ENCODE measurements at regions not wholly inside any gene's neighbourhood (a gene's known extent, or its start where the extent isn't known, plus 50 kb on each side); places are given as distances from the start of the nearest gene placed in this dataset.
"Not testable (repeated sequence)": the region's sequence is repeated elsewhere in the genome, so short reads cannot be mapped to it uniquely, and the experiment has no call there.

DNA sequence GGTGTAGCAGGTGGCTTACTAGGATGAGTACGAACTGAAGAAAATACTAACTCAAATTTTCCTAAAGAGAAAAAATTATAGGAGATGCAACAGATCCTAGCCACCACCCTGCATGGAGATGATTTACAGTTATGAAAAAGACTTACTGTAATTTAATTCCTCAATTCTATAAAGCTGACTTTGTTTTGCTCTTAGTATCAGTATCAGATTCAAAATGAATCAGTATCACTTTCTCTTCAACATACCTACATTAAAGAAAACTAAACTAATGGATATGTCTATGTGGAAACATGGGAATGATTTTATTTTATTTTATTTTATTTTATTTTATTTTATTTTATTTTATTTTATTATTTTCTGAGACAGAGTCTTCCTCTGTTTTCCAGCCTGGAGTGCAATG lies 525.8 kb downstream of the NLGN4X start:
- Histone ChIP-seq H3K27me3 (no peaks in the 10 kb centered on the region), H3K4me3 (ENCODE audit: low read depth, low read length) (no peak overlapping the region), H3K36me3 (no peaks in the 10 kb centered on the region), H3K4me1 (no peaks in the 10 kb centered on the region), H3K9me3 (no peaks in the 10 kb centered on the region)
- no peak for DNase-seq
- TF ChIP-seq, protein P1, sequence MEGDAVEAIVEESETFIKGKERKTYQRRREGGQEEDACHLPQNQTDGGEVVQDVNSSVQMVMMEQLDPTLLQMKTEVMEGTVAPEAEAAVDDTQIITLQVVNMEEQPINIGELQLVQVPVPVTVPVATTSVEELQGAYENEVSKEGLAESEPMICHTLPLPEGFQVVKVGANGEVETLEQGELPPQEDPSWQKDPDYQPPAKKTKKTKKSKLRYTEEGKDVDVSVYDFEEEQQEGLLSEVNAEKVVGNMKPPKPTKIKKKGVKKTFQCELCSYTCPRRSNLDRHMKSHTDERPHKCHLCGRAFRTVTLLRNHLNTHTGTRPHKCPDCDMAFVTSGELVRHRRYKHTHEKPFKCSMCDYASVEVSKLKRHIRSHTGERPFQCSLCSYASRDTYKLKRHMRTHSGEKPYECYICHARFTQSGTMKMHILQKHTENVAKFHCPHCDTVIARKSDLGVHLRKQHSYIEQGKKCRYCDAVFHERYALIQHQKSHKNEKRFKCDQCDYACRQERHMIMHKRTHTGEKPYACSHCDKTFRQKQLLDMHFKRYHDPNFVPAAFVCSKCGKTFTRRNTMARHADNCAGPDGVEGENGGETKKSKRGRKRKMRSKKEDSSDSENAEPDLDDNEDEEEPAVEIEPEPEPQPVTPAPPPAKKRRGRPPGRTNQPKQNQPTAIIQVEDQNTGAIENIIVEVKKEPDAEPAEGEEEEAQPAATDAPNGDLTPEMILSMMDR (IDR thresholded peaks at IDR 0.05; ENCODE audit: low read depth, low read length): no peak

DNA sequence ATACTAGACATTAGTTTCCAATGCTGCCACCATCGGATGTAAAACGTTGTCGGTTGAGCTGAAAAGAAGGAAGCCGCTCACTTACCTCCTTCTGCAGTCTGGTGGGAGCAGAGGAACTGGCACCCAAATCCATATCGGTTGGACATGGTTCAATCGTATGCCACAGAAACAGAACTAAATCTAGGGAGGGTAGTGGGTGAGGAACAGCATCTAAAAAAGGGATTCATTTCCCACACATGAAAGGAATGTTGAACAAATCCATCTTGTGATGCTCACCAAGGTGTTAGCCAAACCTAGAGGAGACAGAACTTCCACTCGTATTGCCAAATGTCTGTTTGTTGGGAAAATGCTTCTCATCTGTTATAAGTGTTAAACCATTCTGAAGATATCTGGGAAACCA lies 532.7 kb downstream of the NLGN4X start:
- DNase-seq: no peak
- no peaks in the 10 kb centered on the region for H3K4me1 ChIP-seq
- no peak overlapping the region for H3K4me3 ChIP-seq (ENCODE audit: low read depth, low read length)
- H3K36me3 ChIP-seq: no peaks in the 10 kb centered on the region
- TF ChIP-seq, protein P1 (IDR thresholded peaks at IDR 0.05; ENCODE audit: low read depth, low read length): no peak
- H3K9me3 ChIP-seq: no peaks in the 10 kb centered on the region
- H3K27me3 ChIP-seq: no peaks in the 10 kb centered on the region

DNA sequence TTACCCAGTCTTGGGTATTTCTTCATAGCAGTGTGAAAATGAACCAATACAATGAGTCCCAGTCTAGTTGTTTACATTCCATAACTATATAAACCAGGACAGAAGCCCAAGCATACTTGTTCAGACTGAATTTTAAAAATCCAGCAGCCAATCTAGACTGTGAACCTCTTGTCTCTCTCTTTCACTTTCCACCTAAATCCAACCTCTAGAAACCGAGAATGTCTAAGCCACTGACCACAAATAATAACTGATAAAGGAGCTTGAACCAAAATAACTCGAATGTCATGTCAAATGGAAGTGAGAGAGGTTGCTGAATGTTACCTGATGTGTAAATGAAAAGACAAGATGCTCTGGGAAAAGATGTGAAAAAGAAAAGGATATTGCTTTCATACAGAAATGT lies 544.7 kb downstream of the NLGN4X start:
- no peaks in the 10 kb centered on the region for H3K9me3 ChIP-seq
- no peaks in the 10 kb centered on the region for H3K4me1 ChIP-seq
- no peak for DNase-seq
- TF ChIP-seq, protein P1 (IDR thresholded peaks at IDR 0.05; ENCODE audit: low read depth, low read length): no peak
- H3K36me3 ChIP-seq: no peaks in the 10 kb centered on the region
- H3K27me3 ChIP-seq: no peaks in the 10 kb centered on the region
- no peak overlapping the region for H3K4me3 ChIP-seq (ENCODE audit: low read depth, low read length)

DNA sequence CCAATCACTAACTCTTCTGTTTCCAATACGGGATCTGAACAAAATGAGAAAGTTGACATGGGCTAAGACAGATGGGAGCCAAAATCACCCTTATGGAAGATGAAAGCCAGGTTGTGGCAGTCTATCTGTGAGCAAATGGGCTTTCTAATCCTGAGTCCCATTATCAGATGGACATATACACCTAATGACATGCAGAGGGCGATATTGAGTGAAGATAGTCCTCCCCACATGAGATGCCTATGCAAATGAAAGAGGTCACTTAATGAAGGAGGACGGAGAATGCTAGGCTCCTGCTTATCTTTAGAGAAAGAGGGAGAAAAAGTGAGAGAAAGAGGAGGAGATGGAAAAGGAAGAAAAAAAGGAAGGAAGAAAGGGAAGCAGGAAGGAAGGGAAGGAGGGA lies 547.5 kb downstream of the NLGN4X start:
- TF ChIP-seq, protein P1 (IDR thresholded peaks at IDR 0.05; ENCODE audit: low read depth, low read length): no peak
- no peak for DNase-seq

DNA sequence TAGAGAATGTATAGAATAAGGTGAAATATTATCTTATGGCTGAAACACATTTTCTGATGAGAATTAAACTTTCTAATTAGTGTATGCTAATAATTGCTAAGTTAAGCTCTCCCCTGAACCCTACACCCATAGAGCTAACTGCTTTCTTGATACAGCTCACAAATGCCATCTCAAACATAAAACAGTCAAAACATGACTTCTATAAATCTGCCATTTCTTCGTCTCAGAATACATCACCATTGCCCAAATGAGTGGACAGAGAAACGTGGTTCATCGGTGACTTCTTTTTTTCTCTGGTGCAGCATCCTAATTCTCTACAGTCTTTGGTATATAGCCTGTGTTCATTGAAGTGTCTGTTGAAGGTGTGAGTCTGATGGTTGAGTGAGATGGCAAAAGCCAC lies 554.6 kb downstream of the NLGN4X start:
- H3K9me3 ChIP-seq: no peaks in the 10 kb centered on the region
- no peak overlapping the region for H3K4me3 ChIP-seq (ENCODE audit: low read depth, low read length)
- no peaks in the 10 kb centered on the region for H3K27me3 ChIP-seq
- TF ChIP-seq, protein P1 (IDR thresholded peaks at IDR 0.05; ENCODE audit: low read depth, low read length): no peak
- H3K4me1 ChIP-seq: no peaks in the 10 kb centered on the region
- H3K36me3 ChIP-seq: no peaks in the 10 kb centered on the region
- no peak for DNase-seq

More for the DNA sequence above, 547.5 kb downstream of the NLGN4X start:
- H3K4me3 ChIP-seq (ENCODE audit: low read depth, low read length): no peak overlapping the region
- no peaks in the 10 kb centered on the region for H3K4me1 ChIP-seq
- H3K9me3 ChIP-seq: no peaks in the 10 kb centered on the region
- no peaks in the 10 kb centered on the region for H3K36me3 ChIP-seq
- no peaks in the 10 kb centered on the region for H3K27me3 ChIP-seq

DNA sequence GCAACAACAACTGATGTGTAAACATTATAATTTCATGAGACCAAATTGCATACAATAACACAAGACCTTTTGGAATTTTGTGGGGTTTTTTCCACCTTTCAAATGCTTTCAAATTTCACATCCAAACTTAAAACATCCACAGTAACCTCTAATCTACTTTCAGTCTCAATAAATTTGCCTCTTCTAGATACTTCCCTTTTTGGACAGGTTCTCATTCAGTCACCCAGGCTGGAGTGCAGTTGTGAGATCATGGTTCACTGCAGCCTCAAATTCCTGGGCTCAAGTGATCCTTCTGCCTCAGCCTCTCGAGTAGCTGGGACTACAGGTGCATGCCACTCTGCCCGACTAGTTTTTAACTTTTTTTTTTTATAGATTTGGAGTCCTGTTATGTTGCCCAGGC lies 556.6 kb downstream of the NLGN4X start:
- Histone ChIP-seq H3K36me3 (no peaks in the 10 kb centered on the region), H3K9me3 (no peaks in the 10 kb centered on the region), H3K27me3 (no peaks in the 10 kb centered on the region), H3K4me1 (no peaks in the 10 kb centered on the region), H3K4me3 (ENCODE audit: low read depth, low read length) (no peak overlapping the region)
- TF ChIP-seq, protein P1 (IDR thresholded peaks at IDR 0.05; ENCODE audit: low read depth, low read length): no peak
- DNase-seq: no peak

DNA sequence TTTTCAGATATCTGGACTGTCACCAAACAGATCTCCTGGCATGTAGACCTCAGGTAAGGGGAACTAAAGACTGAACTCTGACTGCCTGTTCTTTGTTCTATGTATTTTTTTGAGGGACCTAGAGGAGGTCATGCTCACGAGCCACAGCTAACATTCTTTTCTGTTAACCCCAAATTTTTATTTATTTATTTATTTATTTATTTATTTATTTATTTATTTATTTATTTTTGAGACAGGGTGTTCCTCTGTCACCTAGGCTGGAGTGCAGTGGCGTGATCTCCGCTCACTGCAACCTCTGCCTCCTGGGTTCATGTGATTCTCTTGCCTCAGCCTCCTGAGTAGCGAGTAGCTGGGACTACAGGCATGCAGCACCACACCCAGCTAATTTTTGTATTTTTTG lies 562.0 kb downstream of the NLGN4X start:
- H3K9me3 ChIP-seq; H3K4me3 ChIP-seq (ENCODE audit: low read depth, low read length); H3K36me3 ChIP-seq; H3K27me3 ChIP-seq; H3K4me1 ChIP-seq; DNase-seq: not testable (repeated sequence)

Measured in BE2C (cell line).